ENCODE measurements at regions not wholly inside any gene's neighbourhood (a gene's known extent, or its start where the extent isn't known, plus 50 kb on each side); places are given as distances from the start of the nearest gene placed in this dataset.

- TF ChIP-seq CREB1 (CRISPR knock-in tag; IDR thresholded peaks at IDR 0.05; ENCODE audit: low read depth) (no peak), EZH2phosphoT487 (IDR thresholded peaks at IDR 0.05; ENCODE audit: unreplicated experiment) (no peak), ETS1 (IDR thresholded peaks at IDR 0.05) (no peak), EZH2 (IDR thresholded peaks at IDR 0.05; ENCODE audit: low read depth, unreplicated experiment) (no peak)
These were observed 79.4 kb upstream of the PLEKHG7 start (continued) for GRCh38 chr12:92623386-92623785.

- no peak for DNase-seq (ENCODE audit: low spot score)
- no peak for ATAC-seq
- Histone ChIP-seq H3K36me3 (ENCODE audit: insufficient read depth) (no peaks in the 10 kb centered on the region), H3K27ac (ENCODE audit: low read depth) (no peak overlapping the region), H4K20me1 (replicated peaks; ENCODE audit: insufficient read depth) (no peaks in the 10 kb centered on the region), H3K4me1 (ENCODE audit: insufficient read depth) (no peaks in the 10 kb centered on the region), H3K9me2 (ENCODE audit: insufficient read depth) (peaks cover 3% of the 10 kb centered on the region), H2AFZ (no peak overlapping the region), H3K79me2 (replicated peaks; ENCODE audit: insufficient read depth) (no peaks in the 10 kb centered on the region), H3K4me2 (no peak overlapping the region), H3K27me3 (ENCODE audit: insufficient read depth) (no peaks in the 10 kb centered on the region), H3K4me3 (no peak overlapping the region), H3F3A (replicated peaks; ENCODE audit: low read depth) (no peaks in the 10 kb centered on the region)
- Mint-ChIP-seq H3K4me3 (no peak overlapping the region), H3K27me3 (ENCODE audit: insufficient read depth, low read depth, poor library complexity) (no peaks in the 10 kb centered on the region), H3K27ac (no peak overlapping the region), H3K36me3 (ENCODE audit: low read depth) (no peaks in the 10 kb centered on the region), H3K4me1 (no peaks in the 10 kb centered on the region), H3K9me3 (no peaks in the 10 kb centered on the region)
- TF ChIP-seq NANOG (IDR thresholded peaks at IDR 0.05; ENCODE audit: borderline replicate concordance) (no peak), ETS1 (IDR thresholded peaks at IDR 0.05) (no peak), POLR2AphosphoS5 (IDR thresholded peaks at IDR 0.05; ENCODE audit: low read depth) (no peak), ZNF331 (CRISPR knock-in tag; IDR thresholded peaks at IDR 0.05; ENCODE audit: low read depth) (no peak), REST (IDR thresholded peaks at IDR 0.05; ENCODE audit: unreplicated experiment) (no peak), ZNF462 (CRISPR knock-in tag; IDR thresholded peaks at IDR 0.05) (no peak), EZH2 (IDR thresholded peaks at IDR 0.05; ENCODE audit: low read depth, unreplicated experiment) (no peak), EZH2phosphoT487 (IDR thresholded peaks at IDR 0.05; ENCODE audit: unreplicated experiment) (no peak), ZNF114 (CRISPR knock-in tag; IDR thresholded peaks at IDR 0.05) (no peak), JUNB (IDR thresholded peaks at IDR 0.05; ENCODE audit: unreplicated experiment) (no peak), CREB1 (CRISPR knock-in tag; IDR thresholded peaks at IDR 0.05; ENCODE audit: low read depth) (no peak)
These were observed 81.0 kb upstream of the PLEKHG7 start for GRCh38 chr12:92621833-92622232.

Measured in GM23338 (cell line).